ENCODE measurements at regions not wholly inside any gene's neighbourhood (a gene's known extent, or its start where the extent isn't known, plus 50 kb on each side); places are given as distances from the start of the nearest gene placed in this dataset.

- DNase-seq (ENCODE audit: low read depth in 2 of 2): no peak
Observed at GRCh38 chr2:236852100-236852976, 233.4 kb upstream of the COPS8 start.

GRCh38 chr2:236852977-236853374 is 232.7 kb upstream of the COPS8 start:
- DNase-seq (ENCODE audit: low read depth in 2 of 2): no peak

GRCh38 chr2:236853585-236854051 is 232.1 kb upstream of the COPS8 start:
- no peak for DNase-seq (ENCODE audit: low read depth in 2 of 2)

- no peak for DNase-seq (ENCODE audit: low read depth in 2 of 2)
Observed at GRCh38 chr2:236855176-236855865, 230.4 kb upstream of the COPS8 start.

GRCh38 chr2:236855866-236856847 is 229.5 kb upstream of the COPS8 start:
- no peak for DNase-seq (ENCODE audit: low read depth in 2 of 2)

GRCh38 chr2:236856848-236857235 is 228.8 kb upstream of the COPS8 start:
- no peak for DNase-seq (ENCODE audit: low read depth in 2 of 2)

- DNase-seq (ENCODE audit: low read depth in 2 of 2): no peak
Observed at GRCh38 chr2:236857246-236857645, 228.4 kb upstream of the COPS8 start.

GRCh38 chr2:236857781-236858180 is 227.9 kb upstream of the COPS8 start:
- DNase-seq (ENCODE audit: low read depth in 2 of 2): no peak

- no peak for DNase-seq (ENCODE audit: low read depth in 2 of 2)
Observed at GRCh38 chr2:236858661-236859060, 227.0 kb upstream of the COPS8 start.

GRCh38 chr2:236859908-236860307 is 225.8 kb upstream of the COPS8 start:
- no peak for DNase-seq (ENCODE audit: low read depth in 2 of 2)

GRCh38 chr2:236861196-236861875 is 224.4 kb upstream of the COPS8 start:
- DNase-seq (ENCODE audit: low read depth in 2 of 2): no peak

- no peak for DNase-seq (ENCODE audit: low read depth in 2 of 2)
Observed at GRCh38 chr2:236861944-236862343, 223.7 kb upstream of the COPS8 start.

- DNase-seq (ENCODE audit: low read depth in 2 of 2): peak in 1 of 2 experiments; percentile 44
Observed at GRCh38 chr2:236862526-236862925, 223.2 kb upstream of the COPS8 start.

GRCh38 chr2:236862961-236863728 is 222.5 kb upstream of the COPS8 start:
- DNase-seq (ENCODE audit: low read depth in 2 of 2): peak; percentile 94 to 95

- DNase-seq (ENCODE audit: low read depth in 2 of 2): no peak
Observed at GRCh38 chr2:236863729-236864126, 222.0 kb upstream of the COPS8 start.

- DNase-seq (ENCODE audit: low read depth in 2 of 2): no peak
Observed at GRCh38 chr2:236865052-236865451, 220.6 kb upstream of the COPS8 start.

GRCh38 chr2:236866542-236867340 is 218.9 kb upstream of the COPS8 start:
- DNase-seq (ENCODE audit: low read depth in 2 of 2): no peak

GRCh38 chr2:236867441-236868260 is 218.0 kb upstream of the COPS8 start:
- peak; percentile 68 to 74 for DNase-seq (ENCODE audit: low read depth in 2 of 2)

GRCh38 chr2:236870370-236870769 is 215.3 kb upstream of the COPS8 start:
- no peak for DNase-seq (ENCODE audit: low read depth in 2 of 2)

All from fibroblast of skin of left quadriceps (primary cell).